C4-2B (cell line): ENCODE measurements at regions not wholly inside any gene's neighbourhood (a gene's known extent, or its start where the extent isn't known, plus 50 kb on each side); places are given as distances from the start of the nearest gene placed in this dataset.

Experiments
- ZFX ChIP-seq: fragments of 450-650 bp; IDR thresholded peaks from 2 replicates; pipeline ENCODE4 v1.6.1; 2017
- TF ChIP-seq, protein P1 (sequence below): fragments of 450-650 bp; conservative IDR thresholded peaks from 2 replicates; pipeline ENCODE4 v1.5.1; 2017; ENCODE audit warnings: mild to moderate bottlenecking

DNA sequence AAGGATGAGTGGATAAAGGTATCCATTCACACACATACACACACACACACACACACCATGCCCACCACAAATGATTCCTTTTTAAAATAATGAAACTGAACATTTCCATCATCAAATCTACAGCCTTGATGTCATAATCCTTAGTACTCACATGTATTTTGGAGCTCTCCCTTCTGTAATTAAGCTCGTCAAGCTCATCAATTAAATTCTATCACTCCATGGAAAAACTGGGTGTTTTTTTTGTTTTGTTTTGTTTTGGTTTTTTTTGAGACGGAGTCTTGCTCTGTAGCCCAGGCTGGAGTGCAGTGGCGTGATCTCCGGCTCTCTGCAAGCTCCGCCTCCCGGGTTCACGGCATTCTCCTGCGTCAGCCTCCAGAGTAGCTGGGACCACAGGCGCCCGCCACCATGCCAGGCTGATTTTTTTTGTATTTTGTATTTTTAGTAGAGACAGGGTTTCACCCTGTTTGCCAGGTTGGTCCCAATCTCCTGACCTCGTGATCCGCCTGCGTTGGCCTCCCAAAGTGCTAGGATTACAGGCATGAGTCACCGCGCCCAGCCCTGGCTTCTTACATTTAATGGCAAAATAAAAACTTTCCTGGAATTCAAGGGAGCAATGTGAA lies 78.6 kb upstream of the RGPD4 start:
- TF ChIP-seq, protein P1, sequence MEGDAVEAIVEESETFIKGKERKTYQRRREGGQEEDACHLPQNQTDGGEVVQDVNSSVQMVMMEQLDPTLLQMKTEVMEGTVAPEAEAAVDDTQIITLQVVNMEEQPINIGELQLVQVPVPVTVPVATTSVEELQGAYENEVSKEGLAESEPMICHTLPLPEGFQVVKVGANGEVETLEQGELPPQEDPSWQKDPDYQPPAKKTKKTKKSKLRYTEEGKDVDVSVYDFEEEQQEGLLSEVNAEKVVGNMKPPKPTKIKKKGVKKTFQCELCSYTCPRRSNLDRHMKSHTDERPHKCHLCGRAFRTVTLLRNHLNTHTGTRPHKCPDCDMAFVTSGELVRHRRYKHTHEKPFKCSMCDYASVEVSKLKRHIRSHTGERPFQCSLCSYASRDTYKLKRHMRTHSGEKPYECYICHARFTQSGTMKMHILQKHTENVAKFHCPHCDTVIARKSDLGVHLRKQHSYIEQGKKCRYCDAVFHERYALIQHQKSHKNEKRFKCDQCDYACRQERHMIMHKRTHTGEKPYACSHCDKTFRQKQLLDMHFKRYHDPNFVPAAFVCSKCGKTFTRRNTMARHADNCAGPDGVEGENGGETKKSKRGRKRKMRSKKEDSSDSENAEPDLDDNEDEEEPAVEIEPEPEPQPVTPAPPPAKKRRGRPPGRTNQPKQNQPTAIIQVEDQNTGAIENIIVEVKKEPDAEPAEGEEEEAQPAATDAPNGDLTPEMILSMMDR = no peak
- no peak for TF ChIP-seq ZFX
